GM21576 (cell line): ENCODE measurements at regions not wholly inside any gene's neighbourhood (a gene's known extent, or its start where the extent isn't known, plus 50 kb on each side); places are given as distances from the start of the nearest gene placed in this dataset.
"Not testable (repeated sequence)": the region's sequence is repeated elsewhere in the genome, so short reads cannot be mapped to it uniquely, and the experiment has no call there.

Experiments used
- ATAC-seq: cut with Tn5 transposase; IDR thresholded peaks from one replicate; pipeline ENCODE4 v1.9.1; 2021; ENCODE audit warnings: mild to moderate bottlenecking, moderate library complexity; ENCODE audit not compliant: unreplicated experiment

- no peak for ATAC-seq
These were observed 822.7 kb upstream of the SEMA6D start for GRCh38 chr15:46894644-46895043.

- ATAC-seq, result no peak
These were observed 820.0 kb upstream of the SEMA6D start for GRCh38 chr15:46897266-46897665.

- no peak for ATAC-seq
These were observed 816.3 kb upstream of the SEMA6D start for GRCh38 chr15:46901001-46901400.

- ATAC-seq, result no peak
These were observed 799.5 kb upstream of the SEMA6D start for GRCh38 chr15:46917721-46918252.

- no peak for ATAC-seq
These were observed 798.7 kb upstream of the SEMA6D start for GRCh38 chr15:46918462-46919140.

GRCh38 chr15:46921891-46922290, 795.4 kb upstream of the SEMA6D start:
- no peak for ATAC-seq

GRCh38 chr15:46930426-46930825, 786.9 kb upstream of the SEMA6D start:
- ATAC-seq, result no peak

- ATAC-seq, result no peak
These were observed 784.0 kb upstream of the SEMA6D start for GRCh38 chr15:46933332-46933731.

- ATAC-seq, result no peak
These were observed 782.5 kb upstream of the SEMA6D start for GRCh38 chr15:46934851-46935250.

- no peak for ATAC-seq
These were observed 779.1 kb upstream of the SEMA6D start for GRCh38 chr15:46938169-46938568.

- no peak for ATAC-seq
These were observed 776.1 kb upstream of the SEMA6D start for GRCh38 chr15:46941241-46941640.

GRCh38 chr15:46946953-46947352, 770.4 kb upstream of the SEMA6D start:
- no peak for ATAC-seq

GRCh38 chr15:46955576-46955975, 761.7 kb upstream of the SEMA6D start:
- no peak for ATAC-seq

GRCh38 chr15:46956456-46956855, 760.8 kb upstream of the SEMA6D start:
- ATAC-seq, result no peak

- no peak for ATAC-seq
These were observed 760.4 kb upstream of the SEMA6D start for GRCh38 chr15:46956881-46957280.

- no peak for ATAC-seq
These were observed 756.7 kb upstream of the SEMA6D start for GRCh38 chr15:46960581-46960980.

GRCh38 chr15:46961795-46962194, 755.5 kb upstream of the SEMA6D start:
- ATAC-seq, result no peak

GRCh38 chr15:46988055-46988454, 729.2 kb upstream of the SEMA6D start:
- not testable (repeated sequence) for ATAC-seq

- ATAC-seq, result no peak
These were observed 720.9 kb upstream of the SEMA6D start for GRCh38 chr15:46996359-46996758.

GRCh38 chr15:46997501-46997900, 719.8 kb upstream of the SEMA6D start:
- no peak for ATAC-seq

- ATAC-seq, result no peak
These were observed 713.7 kb upstream of the SEMA6D start for GRCh38 chr15:47003568-47003967.

- no peak for ATAC-seq
These were observed 703.9 kb upstream of the SEMA6D start for GRCh38 chr15:47013446-47013845.
